Ramos (cell line): ENCODE measurements at regions not wholly inside any gene's neighbourhood (a gene's known extent, or its start where the extent isn't known, plus 50 kb on each side); places are given as distances from the start of the nearest gene placed in this dataset.

Source experiments
- in situ Hi-C: fragments of 300-500 bp; cut with MboI; formaldehyde crosslinking; loops from one replicate; pipeline ENCODE4 v1.14.3; 2022; ENCODE audit warnings: low sequenced_read_pairs; ENCODE audit not compliant: unreplicated experiment

- in situ Hi-C loops: no loop called here
Measured at GRCh38 chr19:16000024-16000663, 51.3 kb downstream of the OR10H4 start.

- in situ Hi-C loops: no loop called here
Measured at GRCh38 chr19:16001481-16002312, 52.9 kb downstream of the OR10H4 start.

GRCh38 chr19:16002406-16003384 lies 53.9 kb downstream of the OR10H4 start:
- in situ Hi-C loops: no loop called here

GRCh38 chr19:16003391-16003790 lies 54.6 kb downstream of the OR10H4 start:
- in situ Hi-C loops: no loop called here

GRCh38 chr19:16005925-16006324 lies 57.1 kb downstream of the OR10H4 start:
- in situ Hi-C loops: no loop called here

GRCh38 chr19:16012552-16012951 lies 63.7 kb upstream of the TPM4 start:
- in situ Hi-C loops: no loop called here

GRCh38 chr19:16013181-16013850 lies 63.0 kb upstream of the TPM4 start:
- in situ Hi-C loops: no loop called here

- in situ Hi-C loops: no loop called here
Measured at GRCh38 chr19:16013851-16014840, 62.1 kb upstream of the TPM4 start.

- in situ Hi-C loops: no loop called here
Measured at GRCh38 chr19:16014923-16015804, 61.1 kb upstream of the TPM4 start.

GRCh38 chr19:16015805-16016173 lies 60.5 kb upstream of the TPM4 start:
- in situ Hi-C loops: no loop called here

GRCh38 chr19:16016226-16017137 lies 59.8 kb upstream of the TPM4 start:
- in situ Hi-C loops: no loop called here

GRCh38 chr19:16017138-16017490 lies 59.2 kb upstream of the TPM4 start:
- in situ Hi-C loops: no loop called here

- in situ Hi-C loops: no loop called here
Measured at GRCh38 chr19:16018106-16018755, 58.1 kb upstream of the TPM4 start.

- in situ Hi-C loops: no loop called here
Measured at GRCh38 chr19:16018801-16019551, 57.3 kb upstream of the TPM4 start.

GRCh38 chr19:16019691-16020448 lies 56.4 kb upstream of the TPM4 start:
- in situ Hi-C loops: no loop called here
